ENCODE measurements at regions not wholly inside any gene's neighbourhood (a gene's known extent, or its start where the extent isn't known, plus 50 kb on each side); places are given as distances from the start of the nearest gene placed in this dataset.
"Not testable (repeated sequence)": the region's sequence is repeated elsewhere in the genome, so short reads cannot be mapped to it uniquely, and the experiment has no call there.

DNA sequence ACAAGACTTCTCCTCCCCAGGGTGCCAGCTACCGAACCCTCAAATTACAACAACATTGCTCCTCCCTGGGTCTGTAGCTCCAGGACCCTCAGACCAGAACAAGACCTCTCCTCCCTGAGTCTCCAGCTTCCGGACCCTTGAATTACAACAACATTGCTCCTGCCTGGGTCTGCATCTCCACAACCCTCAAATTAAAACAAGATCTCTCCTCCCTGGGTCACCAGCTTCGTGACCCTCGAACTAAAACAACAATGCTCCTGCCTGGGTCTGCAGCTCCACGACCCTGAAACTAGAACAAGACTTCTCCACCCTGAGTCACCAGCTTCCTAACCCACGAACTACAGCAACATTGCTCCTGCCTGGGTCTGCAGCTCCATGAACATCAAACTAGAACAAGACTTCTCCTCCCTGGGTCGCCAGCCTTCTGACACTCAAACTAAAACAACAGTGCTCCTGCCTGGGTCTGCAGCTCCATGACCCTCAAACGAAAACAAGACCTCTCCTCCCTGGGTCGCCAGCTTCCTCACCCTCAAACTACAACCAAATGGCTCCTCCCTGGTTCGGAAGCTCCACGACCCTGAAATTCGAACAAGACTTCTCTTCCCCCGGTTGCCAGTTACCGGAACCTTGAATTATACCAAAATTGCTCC is 324.5 kb downstream of the PREX1 start:
- Histone ChIP-seq H3K27ac (no peak overlapping the region), H3K4me1 (no peaks in the 10 kb centered on the region), H3K36me3 (no peaks in the 10 kb centered on the region), H3K9me3 (no peaks in the 10 kb centered on the region), H3K4me3 (no peak overlapping the region), H3K27me3 (no peaks in the 10 kb centered on the region)
- DNase-seq (no peak), ATAC-seq (no peak)
- intact Hi-C loops (cut with DNase I), result no loop called here
- WGBS (ENCODE audit: insufficient coverage, low coverage, low lambda C conversion rate, missing lambda C conversion rate), result 34% methylated on average over 13 of the region's 14 CpGs
- TF ChIP-seq, protein P1, sequence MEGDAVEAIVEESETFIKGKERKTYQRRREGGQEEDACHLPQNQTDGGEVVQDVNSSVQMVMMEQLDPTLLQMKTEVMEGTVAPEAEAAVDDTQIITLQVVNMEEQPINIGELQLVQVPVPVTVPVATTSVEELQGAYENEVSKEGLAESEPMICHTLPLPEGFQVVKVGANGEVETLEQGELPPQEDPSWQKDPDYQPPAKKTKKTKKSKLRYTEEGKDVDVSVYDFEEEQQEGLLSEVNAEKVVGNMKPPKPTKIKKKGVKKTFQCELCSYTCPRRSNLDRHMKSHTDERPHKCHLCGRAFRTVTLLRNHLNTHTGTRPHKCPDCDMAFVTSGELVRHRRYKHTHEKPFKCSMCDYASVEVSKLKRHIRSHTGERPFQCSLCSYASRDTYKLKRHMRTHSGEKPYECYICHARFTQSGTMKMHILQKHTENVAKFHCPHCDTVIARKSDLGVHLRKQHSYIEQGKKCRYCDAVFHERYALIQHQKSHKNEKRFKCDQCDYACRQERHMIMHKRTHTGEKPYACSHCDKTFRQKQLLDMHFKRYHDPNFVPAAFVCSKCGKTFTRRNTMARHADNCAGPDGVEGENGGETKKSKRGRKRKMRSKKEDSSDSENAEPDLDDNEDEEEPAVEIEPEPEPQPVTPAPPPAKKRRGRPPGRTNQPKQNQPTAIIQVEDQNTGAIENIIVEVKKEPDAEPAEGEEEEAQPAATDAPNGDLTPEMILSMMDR (IDR thresholded peaks at IDR 0.05), result no peak
- no peak for TF ChIP-seq POLR2A (IDR thresholded peaks at IDR 0.05)

DNA sequence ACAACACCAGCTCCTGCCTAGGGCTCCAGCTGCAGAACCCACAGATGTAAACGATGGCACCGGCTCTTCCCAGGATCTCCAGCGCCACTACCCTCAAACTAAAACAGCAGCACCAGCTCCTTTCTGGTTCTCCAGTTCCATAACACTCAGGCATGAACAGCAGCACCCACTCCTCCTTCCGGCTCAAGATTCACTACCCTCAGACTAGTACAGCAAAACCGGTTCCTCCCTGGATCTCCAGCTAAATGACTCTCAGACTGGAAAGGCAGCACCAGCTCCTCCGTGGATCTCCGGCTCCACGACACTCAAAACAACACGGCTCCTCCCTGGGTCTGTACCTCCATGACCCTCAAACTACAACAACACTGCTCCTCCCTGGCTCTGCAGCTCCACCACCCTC is 325.0 kb downstream of the PREX1 start:
- intact Hi-C loops (cut with DNase I), result no loop called here
- DNase-seq, result no peak
- Histone ChIP-seq H3K27me3 (no peaks in the 10 kb centered on the region), H3K4me1 (no peaks in the 10 kb centered on the region), H3K9me3 (no peaks in the 10 kb centered on the region), H3K36me3 (no peaks in the 10 kb centered on the region), H3K27ac (no peak overlapping the region), H3K4me3 (no peak overlapping the region)
- 66% methylated on average over 7 of the region's 9 CpGs for WGBS (ENCODE audit: insufficient coverage, low coverage, low lambda C conversion rate, missing lambda C conversion rate)
- TF ChIP-seq POLR2A (IDR thresholded peaks at IDR 0.05), result no peak
- ATAC-seq, result no peak

DNA sequence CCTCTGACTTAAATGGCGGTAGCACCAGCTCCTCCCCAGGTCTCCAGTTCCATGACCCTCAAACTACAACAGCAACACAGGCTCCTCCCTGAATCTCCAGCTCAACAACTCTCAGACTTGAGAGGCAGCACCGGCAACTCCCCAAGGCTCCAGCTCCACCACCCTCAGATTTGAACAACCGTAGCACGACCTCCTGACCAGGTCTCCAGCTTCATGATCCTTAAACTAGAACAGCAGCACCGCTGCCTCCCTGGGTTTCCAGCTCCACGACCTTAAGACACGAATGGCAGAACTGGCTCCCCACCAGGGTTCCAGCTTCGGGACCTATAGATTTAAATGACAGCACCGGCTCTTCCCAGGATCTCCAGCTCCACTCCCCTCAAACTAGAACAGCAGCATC is 325.8 kb downstream of the PREX1 start:
- intact Hi-C loops (cut with DNase I), result no loop called here
- Histone ChIP-seq H3K36me3 (no peaks in the 10 kb centered on the region), H3K9me3 (no peaks in the 10 kb centered on the region), H3K4me3 (no peak overlapping the region), H3K27ac (no peak overlapping the region), H3K4me1 (no peaks in the 10 kb centered on the region), H3K27me3 (no peaks in the 10 kb centered on the region)
- TF ChIP-seq POLR2A (IDR thresholded peaks at IDR 0.05), result no peak
- TF ChIP-seq, protein P1 (IDR thresholded peaks at IDR 0.05), result no peak
- ATAC-seq, result no peak
- 66% methylated on average over 7 of the region's 9 CpGs for WGBS (ENCODE audit: insufficient coverage, low coverage, low lambda C conversion rate, missing lambda C conversion rate)
- DNase-seq, result no peak

DNA sequence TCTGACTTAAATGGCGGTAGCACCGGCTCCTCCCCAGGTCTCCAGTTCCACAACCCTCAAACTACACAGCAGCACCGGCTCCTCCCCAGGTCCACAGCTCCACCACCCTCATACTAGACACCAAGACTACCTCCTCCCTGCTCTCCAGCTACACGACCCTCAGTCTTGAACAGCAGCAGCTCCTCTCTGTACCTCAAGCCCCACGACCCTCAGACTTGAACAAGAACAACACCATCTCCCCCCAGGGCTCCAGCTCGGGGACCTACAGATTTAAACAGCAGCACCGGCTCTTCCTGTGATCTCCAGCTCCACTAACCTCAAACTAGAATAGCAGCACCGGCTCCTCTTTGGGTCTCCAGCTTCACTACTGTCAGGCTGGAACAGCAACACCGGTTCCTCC is 326.9 kb downstream of the PREX1 start:
- H3K27me3 ChIP-seq; ATAC-seq; intact Hi-C loops (cut with DNase I); H3K4me3 ChIP-seq; H3K9me3 ChIP-seq; H3K36me3 ChIP-seq; H3K27ac ChIP-seq; H3K4me1 ChIP-seq; DNase-seq: not testable (repeated sequence)
- 41% methylated on average over 8 of the region's 9 CpGs for WGBS (ENCODE audit: insufficient coverage, low coverage, low lambda C conversion rate, missing lambda C conversion rate)

DNA sequence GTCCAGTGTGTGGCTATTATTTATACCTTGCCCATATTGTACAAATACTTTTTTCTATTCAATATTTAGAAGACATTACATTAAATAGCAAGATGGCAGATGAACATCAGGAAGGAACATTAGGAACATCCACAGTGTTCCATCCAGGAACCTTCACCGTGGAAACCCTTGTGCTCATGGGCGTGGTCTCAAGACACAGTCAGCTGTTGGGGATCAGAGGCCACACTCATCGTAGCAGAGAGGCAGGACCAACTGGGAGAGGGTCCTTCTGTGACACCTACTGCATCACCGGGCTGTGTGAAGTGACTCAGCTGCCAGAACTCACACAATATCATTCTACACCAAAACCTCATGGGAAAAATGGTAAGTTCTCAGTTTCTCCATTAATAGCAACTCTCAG is 328.9 kb downstream of the PREX1 start:
- 27% methylated on average over 2 of the region's 4 CpGs for WGBS (ENCODE audit: insufficient coverage, low coverage, low lambda C conversion rate, missing lambda C conversion rate)
- H3K4me1 ChIP-seq; H3K27me3 ChIP-seq; DNase-seq; intact Hi-C loops (cut with DNase I); ATAC-seq; H3K27ac ChIP-seq; H3K4me3 ChIP-seq; H3K36me3 ChIP-seq; H3K9me3 ChIP-seq: not testable (repeated sequence)

DNA sequence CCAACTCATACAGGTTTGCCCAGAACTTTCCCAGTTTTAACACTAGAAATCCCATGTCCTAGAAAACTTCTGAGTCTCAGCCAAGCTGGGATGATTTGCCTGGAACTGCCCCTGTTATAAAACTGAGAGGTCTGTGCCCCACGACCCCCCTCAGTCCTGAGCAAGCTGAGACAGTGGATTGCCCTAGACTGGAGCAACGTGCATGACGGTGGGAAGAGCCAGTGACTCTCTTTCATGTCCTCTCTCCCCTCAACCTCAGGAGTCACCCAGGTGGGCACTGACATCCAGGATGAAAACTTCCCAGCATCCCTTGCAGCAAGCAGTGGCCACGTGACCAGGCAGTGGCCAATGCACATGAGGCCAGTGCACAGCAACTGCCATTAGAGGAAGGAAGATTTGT is 329.7 kb downstream of the PREX1 start:
- H3K36me3 ChIP-seq; H3K27ac ChIP-seq; H3K4me3 ChIP-seq; H3K27me3 ChIP-seq; ATAC-seq; DNase-seq; intact Hi-C loops (cut with DNase I); H3K9me3 ChIP-seq; H3K4me1 ChIP-seq: not testable (repeated sequence)
- 43% methylated on average over 1 of the region's 4 CpGs for WGBS (ENCODE audit: insufficient coverage, low coverage, low lambda C conversion rate, missing lambda C conversion rate)

DNA sequence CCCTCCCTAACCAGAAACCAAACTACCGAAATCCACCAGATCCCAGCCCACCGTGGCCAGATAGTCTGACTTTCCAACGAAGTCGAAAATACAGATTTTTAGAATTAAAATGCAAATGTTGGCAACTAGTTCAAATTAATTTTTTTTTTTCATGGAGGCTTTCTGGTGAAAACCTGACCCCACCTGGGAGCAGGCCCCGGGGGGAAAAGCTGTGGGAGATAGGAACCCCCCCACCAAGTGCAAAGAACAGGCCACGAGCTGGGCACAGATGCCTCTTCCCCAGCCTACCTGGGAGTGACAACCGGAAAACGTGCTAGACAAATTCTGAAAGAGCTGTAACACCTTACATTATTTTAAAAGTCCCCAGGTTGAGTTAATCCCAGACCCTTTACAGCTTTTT is 333.8 kb downstream of the PREX1 start:
- H3K4me1 ChIP-seq, result no peaks in the 10 kb centered on the region
- ATAC-seq, result no peak
- no peak for DNase-seq
- no peak overlapping the region for H3K4me3 ChIP-seq
- intact Hi-C loops (cut with DNase I), result no loop called here
- no peaks in the 10 kb centered on the region for H3K9me3 ChIP-seq
- H3K36me3 ChIP-seq, result no peaks in the 10 kb centered on the region
- WGBS (ENCODE audit: insufficient coverage, low coverage, low lambda C conversion rate, missing lambda C conversion rate), result 50% methylated on average over 7 of the region's 8 CpGs
- H3K27me3 ChIP-seq, result no peaks in the 10 kb centered on the region
- no peak for TF ChIP-seq POLR2A (IDR thresholded peaks at IDR 0.05)
- TF ChIP-seq, protein P1 (IDR thresholded peaks at IDR 0.05), result no peak
- no peak overlapping the region for H3K27ac ChIP-seq

DNA sequence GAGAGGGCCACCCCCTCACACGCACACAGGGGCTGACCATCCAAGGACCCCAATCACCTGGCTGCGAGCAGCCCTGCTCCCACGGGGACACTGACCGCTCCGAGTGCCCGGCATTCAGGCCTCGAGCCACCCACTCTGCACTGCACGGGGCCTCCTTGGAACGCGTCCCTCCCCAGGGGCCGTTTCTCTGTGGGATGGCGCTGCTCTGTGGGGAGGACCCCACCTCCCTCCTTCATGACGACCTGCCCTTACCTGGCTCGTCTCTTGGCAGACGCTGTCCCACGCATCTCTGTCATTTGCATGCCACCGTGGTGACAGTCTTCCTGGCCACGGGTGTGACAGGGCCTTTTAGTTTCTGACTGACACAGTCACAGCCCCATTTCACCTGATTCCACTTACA is 334.5 kb downstream of the PREX1 start:
- H3K27ac ChIP-seq; H3K27me3 ChIP-seq; intact Hi-C loops (cut with DNase I); DNase-seq; H3K4me1 ChIP-seq; H3K9me3 ChIP-seq; ATAC-seq; H3K36me3 ChIP-seq; H3K4me3 ChIP-seq: not testable (repeated sequence)
- 25% methylated on average over 3 of the region's 18 CpGs for WGBS (ENCODE audit: insufficient coverage, low coverage, low lambda C conversion rate, missing lambda C conversion rate)

All from right lobe of liver (tissue), 6 donors.